Endothelial cell of umbilical vein (primary cell): ENCODE measurements at regions not wholly inside any gene's neighbourhood (a gene's known extent, or its start where the extent isn't known, plus 50 kb on each side); places are given as distances from the start of the nearest gene placed in this dataset.

Experiments
- BruUV-seq: library from RNA; stranded (reverse); fragments of 400-500 nt; replicated peaks from 2 replicates; lab custom pipeline; 2021; lab: Mats Ljungman, UMichigan
- CTCF ChIA-PET: fragments of 300-600, 350-600 bp; sonication (Branson Sonifier 250); formaldehyde crosslinking; loops from one replicate; lab custom pipeline; 2021; ENCODE audit warnings: antibody characterized with exemption, inconsistent platforms; lab: Charles Lee
- POLR2A ChIA-PET: fragments of 300-600, 350-600 bp; sonication (Branson Sonifier 250); formaldehyde crosslinking; loops from one replicate; lab custom pipeline; 2021; ENCODE audit warnings: antibody characterized with exemption, inconsistent platforms; lab: Charles Lee
- DNase-seq: peaks from one replicate; pipeline ENCODE4 v3.0.0-alpha.2; 2011; ENCODE audit warnings: low read depth, low spot score
- FAIRE-seq: peaks from 2 replicates; lab custom pipeline; 2011; peaks lifted over from hg19 to GRCh38; lab: Jason Lieb, UNC
- H2AFZ ChIP-seq: 2 replicates; pipeline ENCODE4 v1.6.0; 2012; ENCODE audit warnings: low read depth, low read length, control low read depth, inconsistent platforms
- H3K27ac ChIP-seq: 2 replicates; pipeline ENCODE4 v1.5.1; 2011; ENCODE audit warnings: low read depth, mild to moderate bottlenecking, control low read depth, low read length, moderate library complexity; ENCODE audit not compliant: insufficient read depth
- H3K27me3 ChIP-seq, 2 experiments: 2 replicates each; pipeline versions ENCODE4 v1.6.0 to v1.6.1; 2011; ENCODE audit warnings: low read length in 2 of 2, mixed read lengths in 1 of 2; ENCODE audit not compliant: control insufficient read depth in 2 of 2, insufficient read depth in 2 of 2
- H3K36me3 ChIP-seq, 2 experiments: 2 replicates in 1 of 2; 3 replicates in 1 of 2; pipeline ENCODE4 v1.5.1; 2011; ENCODE audit warnings: low read length in 2 of 2, mild to moderate bottlenecking in 1 of 2, moderate library complexity in 1 of 2; ENCODE audit not compliant: control insufficient read depth in 2 of 2, insufficient read depth in 2 of 2; ENCODE audit errors: extremely low read depth in 1 of 2
- H3K4me1 ChIP-seq: 3 replicates; pipeline ENCODE4 v1.5.1; 2011; ENCODE audit warnings: mild to moderate bottlenecking, low read length; ENCODE audit not compliant: control insufficient read depth, insufficient read depth; ENCODE audit errors: extremely low read depth
- H3K4me2 ChIP-seq: 2 replicates; pipeline ENCODE4 v1.6.1; 2011; ENCODE audit warnings: low read length, control low read depth, mixed read lengths; ENCODE audit not compliant: insufficient read depth
- H3K4me3 ChIP-seq, 3 experiments: fragments of 200-600 bp in 1 of 3; sonication (generic), shearing (Covaris generic) in 1 of 3; replicated peaks in 1 of 3; 2 replicates each; pipeline ENCODE4 v1.5.1; 2011 to 2016; ENCODE audit warnings: control low read depth in 3 of 3, low read length in 3 of 3, mild to moderate bottlenecking in 2 of 3, inconsistent platforms in 1 of 3, low read depth in 1 of 3, moderate library complexity in 1 of 3; ENCODE audit not compliant: insufficient read depth in 1 of 3
- H3K79me2 ChIP-seq: 2 replicates; pipeline ENCODE4 v1.6.0; 2012; ENCODE audit warnings: low read length, inconsistent platforms; ENCODE audit not compliant: control insufficient read depth, insufficient read depth
- H3K9ac ChIP-seq: replicated peaks from 2 replicates; pipeline ENCODE3; 2011; ENCODE audit warnings: low read length, control low read depth; ENCODE audit not compliant: insufficient read depth; ENCODE audit errors: extremely low read depth
- H3K9me1 ChIP-seq: replicated peaks from 3 replicates; pipeline ENCODE4 v1.6.0; 2011; ENCODE audit warnings: mild to moderate bottlenecking, low read length; ENCODE audit not compliant: control insufficient read depth, insufficient read depth; ENCODE audit errors: extremely low read depth
- H3K9me3 ChIP-seq: replicated peaks from 2 replicates; pipeline ENCODE4 v1.5.1; 2012; ENCODE audit warnings: low read length, inconsistent platforms; ENCODE audit not compliant: control insufficient read depth, insufficient read depth
- H4K20me1 ChIP-seq: replicated peaks from 2 replicates; pipeline ENCODE3; 2011; ENCODE audit warnings: mild to moderate bottlenecking, low read length; ENCODE audit not compliant: control insufficient read depth, insufficient read depth; ENCODE audit errors: extremely low read depth
- EZH2 ChIP-seq: IDR thresholded peaks from 2 replicates; pipeline ENCODE4 v1.6.1; 2012; ENCODE audit warnings: borderline replicate concordance, low read depth, mild to moderate bottlenecking, moderate library complexity, low read length, inconsistent platforms; ENCODE audit not compliant: severe bottlenecking
- FOS ChIP-seq: IDR thresholded peaks from 2 replicates; pipeline ENCODE4 v1.6.1; 2011; ENCODE audit warnings: mild to moderate bottlenecking, low read length, moderate library complexity, borderline replicate concordance; ENCODE audit not compliant: insufficient read depth
- GATA2 ChIP-seq: IDR thresholded peaks from 2 replicates; pipeline ENCODE4 v1.7.0; 2011; ENCODE audit warnings: low read depth, mild to moderate bottlenecking, moderate library complexity, mixed read lengths, low read length; ENCODE audit not compliant: insufficient read length, insufficient read depth
- JUN ChIP-seq: IDR thresholded peaks from 2 replicates; pipeline ENCODE4 v1.6.1; 2011; ENCODE audit warnings: borderline replicate concordance, low read depth; ENCODE audit not compliant: insufficient read length, insufficient read depth
- MYC ChIP-seq: IDR thresholded peaks from one replicate; pipeline ENCODE4 v1.6.1; 2011; ENCODE audit warnings: mild to moderate bottlenecking, low read depth, low read length
- POLR2A ChIP-seq: IDR thresholded peaks from 2 replicates; pipeline ENCODE4 v1.6.1; 2012; ENCODE audit warnings: low read depth, mild to moderate bottlenecking, control low read depth, low read length
- POLR2AphosphoS5 ChIP-seq: IDR thresholded peaks from 2 replicates; pipeline ENCODE4 v1.6.1; 2012; ENCODE audit warnings: low read depth, mild to moderate bottlenecking, control low read depth, low read length, moderate library complexity; ENCODE audit not compliant: insufficient read depth
- dilution Hi-C: fragments of 300-500 bp; cut with MboI; formaldehyde crosslinking; loops from one replicate; pipeline ENCODE4 v1.15.0; 2019; ENCODE audit warnings: low sequenced_read_pairs; ENCODE audit not compliant: extremely low pct_ligation_motif_present
- intact Hi-C: fragments of 100-400 bp; cut with micrococcal nuclease; formaldehyde crosslinking; loops from one replicate; pipeline ENCODE4 v1.10.0; 2022
- TF ChIP-seq, protein P1 (sequence below), 2 donors: IDR thresholded peaks; 1 replicate in 1 of 2; 2 replicates in 1 of 2; pipeline ENCODE4 v1.5.1; 2011; ENCODE audit warnings: low read length in 2 of 2, mild to moderate bottlenecking in 2 of 2, moderate library complexity in 2 of 2, control low read depth in 1 of 2, inconsistent platforms in 1 of 2, low read depth in 1 of 2; ENCODE audit not compliant: insufficient read depth in 1 of 2; ENCODE audit errors: extremely low read depth in 1 of 2
- TF ChIP-seq, protein P2 (sequence below): IDR thresholded peaks from 2 replicates; pipeline ENCODE4 v1.6.1; 2011; ENCODE audit not compliant: insufficient read depth, insufficient read length

GRCh38 chr20:61072398-61072797, 179.7 kb upstream of the CDH4 start:
- H3K4me3 ChIP-seq: no peak overlapping the region
- intact Hi-C loops (no loop called here), dilution Hi-C loops (no loop called here)
- DNase-seq: no peak
- H3K4me1 ChIP-seq: no peaks in the 10 kb centered on the region
- no peak for FAIRE-seq
- no peak overlapping the region for H3K4me2 ChIP-seq
- BruUV-seq: no TSS peak
- no peaks in the 10 kb centered on the region for H3K36me3 ChIP-seq
- ChIA-PET CTCF (no interaction called here), POLR2A (no interaction called here)
- H3K9me3 ChIP-seq: peaks cover 8% of the 10 kb centered on the region
- no peak overlapping the region for H3K27ac ChIP-seq
- H2AFZ ChIP-seq: no peak overlapping the region
- no peaks in the 10 kb centered on the region for H3K27me3 ChIP-seq
- H3K9me1 ChIP-seq: no peaks in the 10 kb centered on the region
- TF ChIP-seq MYC: no peak
- TF ChIP-seq JUN: no peak
- TF ChIP-seq, protein P1, sequence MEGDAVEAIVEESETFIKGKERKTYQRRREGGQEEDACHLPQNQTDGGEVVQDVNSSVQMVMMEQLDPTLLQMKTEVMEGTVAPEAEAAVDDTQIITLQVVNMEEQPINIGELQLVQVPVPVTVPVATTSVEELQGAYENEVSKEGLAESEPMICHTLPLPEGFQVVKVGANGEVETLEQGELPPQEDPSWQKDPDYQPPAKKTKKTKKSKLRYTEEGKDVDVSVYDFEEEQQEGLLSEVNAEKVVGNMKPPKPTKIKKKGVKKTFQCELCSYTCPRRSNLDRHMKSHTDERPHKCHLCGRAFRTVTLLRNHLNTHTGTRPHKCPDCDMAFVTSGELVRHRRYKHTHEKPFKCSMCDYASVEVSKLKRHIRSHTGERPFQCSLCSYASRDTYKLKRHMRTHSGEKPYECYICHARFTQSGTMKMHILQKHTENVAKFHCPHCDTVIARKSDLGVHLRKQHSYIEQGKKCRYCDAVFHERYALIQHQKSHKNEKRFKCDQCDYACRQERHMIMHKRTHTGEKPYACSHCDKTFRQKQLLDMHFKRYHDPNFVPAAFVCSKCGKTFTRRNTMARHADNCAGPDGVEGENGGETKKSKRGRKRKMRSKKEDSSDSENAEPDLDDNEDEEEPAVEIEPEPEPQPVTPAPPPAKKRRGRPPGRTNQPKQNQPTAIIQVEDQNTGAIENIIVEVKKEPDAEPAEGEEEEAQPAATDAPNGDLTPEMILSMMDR (IDR thresholded peaks at IDR 0.05; ENCODE audit: extremely low read depth in 1 of 2, insufficient read depth in 1 of 2, low read depth in 1 of 2, low read length in 2 of 2): no peak
- TF ChIP-seq EZH2: no peak
- TF ChIP-seq POLR2A: no peak
- TF ChIP-seq POLR2AphosphoS5: no peak
- TF ChIP-seq GATA2: no peak
- TF ChIP-seq, protein P2, sequence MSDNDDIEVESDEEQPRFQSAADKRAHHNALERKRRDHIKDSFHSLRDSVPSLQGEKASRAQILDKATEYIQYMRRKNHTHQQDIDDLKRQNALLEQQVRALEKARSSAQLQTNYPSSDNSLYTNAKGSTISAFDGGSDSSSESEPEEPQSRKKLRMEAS: no peak
- no peak for TF ChIP-seq FOS
- H3K79me2 ChIP-seq: no peaks in the 10 kb centered on the region
- H3K9ac ChIP-seq: no peak overlapping the region
- no peaks in the 10 kb centered on the region for H4K20me1 ChIP-seq
